IPS DF 6.9 (cell line): ENCODE measurements at regions not wholly inside any gene's neighbourhood (a gene's known extent, or its start where the extent isn't known, plus 50 kb on each side); places are given as distances from the start of the nearest gene placed in this dataset.

Source experiments
- DNase-seq: peaks from one replicate; pipeline ENCODE4 v3.0.0-alpha.2; 2013; ENCODE audit warnings: low read depth, low spot score
- H3K27ac ChIP-seq: one replicate; pipeline ENCODE4 v1.5.1; 2013; ENCODE audit warnings: low read length, control low read depth
- H3K27me3 ChIP-seq: 2 replicates; pipeline ENCODE4 v1.6.1; 2013; ENCODE audit warnings: mild to moderate bottlenecking, low read length; ENCODE audit not compliant: control insufficient read depth, insufficient read depth
- H3K36me3 ChIP-seq: 2 replicates; pipeline ENCODE4 v1.6.1; 2013; ENCODE audit warnings: low read length; ENCODE audit not compliant: control insufficient read depth, insufficient read depth
- H3K4me1 ChIP-seq: 2 replicates; pipeline ENCODE4 v1.6.1; 2013; ENCODE audit warnings: low read length; ENCODE audit not compliant: control insufficient read depth, insufficient read depth
- H3K4me3 ChIP-seq: 2 replicates; pipeline ENCODE4 v1.5.1; 2013; ENCODE audit warnings: mild to moderate bottlenecking, low read length
- H3K9me3 ChIP-seq: 2 replicates; pipeline ENCODE4 v1.6.1; 2013; ENCODE audit warnings: low read length, inconsistent platforms; ENCODE audit not compliant: control insufficient read depth, insufficient read depth
- WGBS: extraction: QIAGEN DNeasy Blood & Tissue Kit; methylation state at CpG from one replicate; pipeline ENCODE4 v1.1.7; 2013; ENCODE audit warnings: mixed read lengths, missing lambda C conversion rate; ENCODE audit not compliant: insufficient read length, insufficient coverage; 5-methylcytosine and 5-hydroxymethylcytosine counted together

DNA sequence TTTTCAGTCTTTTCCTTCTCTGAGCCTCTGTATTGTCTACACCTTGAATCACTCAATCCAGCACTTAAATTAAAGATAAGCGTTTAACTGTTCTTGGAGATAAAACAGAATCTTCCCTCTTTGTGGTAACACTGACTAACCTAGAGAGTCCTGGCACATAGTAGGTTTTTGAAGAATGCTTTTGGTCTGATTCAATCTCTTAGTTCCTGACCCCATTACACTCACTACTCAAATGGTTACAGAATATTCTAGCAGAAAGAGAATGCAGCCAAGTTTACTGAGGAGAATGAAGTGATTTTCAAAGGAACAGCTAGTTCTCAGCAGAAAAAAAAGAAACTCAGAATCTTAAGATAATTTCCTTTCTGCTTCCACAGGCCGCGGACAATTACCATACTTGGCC lies 309.2 kb upstream of the PRMT6 start:
- H3K27ac ChIP-seq = no peak overlapping the region
- H3K27me3 ChIP-seq = no peaks in the 10 kb centered on the region
- no peak for DNase-seq
- peaks cover 4% of the 10 kb centered on the region; the same call in 1 of the 2 replicates for H3K4me1 ChIP-seq
- no CpG with 5 or more reads among the region's 3 CpGs for WGBS
- no peak overlapping the region for H3K4me3 ChIP-seq
- no peaks in the 10 kb centered on the region for H3K36me3 ChIP-seq
- H3K9me3 ChIP-seq = no peaks in the 10 kb centered on the region

DNA sequence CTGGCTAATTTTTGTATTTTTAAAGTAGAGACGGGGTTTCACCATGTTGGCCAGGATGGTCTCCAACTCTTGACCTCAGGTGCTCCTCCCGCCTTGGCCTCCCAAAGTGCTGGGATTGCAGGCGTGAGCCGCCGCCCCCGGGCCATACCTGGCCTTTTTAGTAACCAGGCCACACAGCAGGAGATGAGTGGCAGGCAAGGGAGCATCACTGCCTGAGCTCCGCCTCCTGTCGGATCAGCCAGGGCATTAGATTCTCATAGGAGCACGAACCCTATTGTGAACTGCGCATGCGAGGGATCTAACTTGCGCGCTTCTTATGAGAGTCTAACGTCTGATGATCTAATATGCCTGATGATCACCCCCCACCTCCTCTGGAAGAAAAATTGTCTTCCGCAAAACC lies 308.7 kb upstream of the PRMT6 start:
- Histone ChIP-seq H3K27me3 (no peaks in the 10 kb centered on the region), H3K4me3 (no peak overlapping the region), H3K4me1 (peaks cover 4% of the 10 kb centered on the region; the same call in 1 of the 2 replicates), H3K9me3 (no peaks in the 10 kb centered on the region), H3K27ac (no peak overlapping the region), H3K36me3 (no peaks in the 10 kb centered on the region)
- no CpG with 5 or more reads among the region's 15 CpGs for WGBS
- no peak for DNase-seq

DNA sequence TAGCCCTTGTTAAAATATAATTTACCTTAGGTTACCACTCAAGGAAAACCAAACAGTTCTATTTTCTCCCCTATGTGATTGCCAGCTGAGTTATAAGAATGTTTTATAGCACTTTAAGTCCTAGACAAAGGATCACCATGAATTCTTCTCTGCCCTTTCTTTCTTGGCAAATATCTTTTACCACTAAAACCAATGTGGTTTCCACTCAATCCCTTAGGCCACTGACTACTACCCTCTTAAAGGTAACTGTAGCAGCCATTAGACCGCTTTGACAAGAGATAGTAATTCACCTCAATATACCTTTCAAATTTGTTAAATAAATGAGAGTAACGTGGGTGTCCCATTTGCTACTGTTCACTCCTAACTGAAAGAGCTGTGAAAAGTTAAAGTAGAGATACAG lies 307.9 kb upstream of the PRMT6 start:
- Histone ChIP-seq H3K36me3 (no peaks in the 10 kb centered on the region), H3K9me3 (no peaks in the 10 kb centered on the region)
- no CpG with 5 or more reads among the region's 2 CpGs for WGBS

DNA sequence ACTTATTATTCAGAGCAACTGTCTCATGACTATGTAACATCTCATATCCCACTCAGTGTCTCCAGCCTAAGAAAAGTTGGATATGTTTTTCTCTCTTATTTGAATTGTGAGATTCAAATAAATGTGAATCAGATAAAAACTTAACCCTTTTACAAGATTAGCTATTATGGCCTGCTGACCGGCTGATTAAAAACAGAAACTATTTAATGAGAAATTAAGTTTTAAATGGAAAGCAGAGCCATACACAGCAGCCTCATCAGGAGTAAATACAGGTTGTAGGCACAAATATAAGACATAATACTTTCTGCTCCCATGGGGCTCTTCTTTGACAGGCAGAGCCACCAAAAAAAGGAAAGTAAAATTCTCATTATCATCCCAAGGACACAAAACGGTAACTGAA lies 307.0 kb upstream of the PRMT6 start:
- DNase-seq = no peak
- H3K27ac ChIP-seq = no peak overlapping the region
- H3K36me3 ChIP-seq = no peaks in the 10 kb centered on the region
- WGBS = no CpG with 5 or more reads among the region's 2 CpGs
- H3K27me3 ChIP-seq = no peaks in the 10 kb centered on the region
- H3K4me3 ChIP-seq = no peak overlapping the region
- no peaks in the 10 kb centered on the region for H3K9me3 ChIP-seq
- H3K4me1 ChIP-seq = peaks cover 4% of the 10 kb centered on the region; the same call in 1 of the 2 replicates

More for the DNA sequence above, 307.9 kb upstream of the PRMT6 start:
- Histone ChIP-seq H3K27ac (no peak overlapping the region), H3K4me3 (no peak overlapping the region), H3K27me3 (no peaks in the 10 kb centered on the region), H3K4me1 (peaks cover 4% of the 10 kb centered on the region; the same call in 1 of the 2 replicates)
- DNase-seq = no peak

DNA sequence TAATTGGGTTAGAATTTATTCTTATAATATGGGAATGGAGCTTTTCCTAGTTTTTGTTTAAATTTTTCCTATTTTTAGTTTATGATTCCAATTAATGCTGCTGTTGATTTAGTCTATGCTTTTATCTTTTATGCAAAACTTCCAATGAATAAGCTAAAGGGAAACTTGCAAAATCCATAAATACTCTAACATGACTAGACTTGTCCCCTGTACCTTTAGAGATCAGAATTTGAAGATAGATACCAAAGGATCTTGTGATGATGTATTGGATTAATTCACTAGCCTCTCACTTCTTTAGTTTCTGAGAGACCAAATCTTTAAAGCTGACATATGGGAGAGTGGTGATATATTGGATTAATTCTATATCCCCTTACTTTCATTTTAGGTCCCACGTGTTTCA lies 306.6 kb upstream of the PRMT6 start:
- Histone ChIP-seq H3K4me3 (no peak overlapping the region), H3K36me3 (no peaks in the 10 kb centered on the region)
- WGBS = no CpG with 5 or more reads among the region's 1 CpG

DNA sequence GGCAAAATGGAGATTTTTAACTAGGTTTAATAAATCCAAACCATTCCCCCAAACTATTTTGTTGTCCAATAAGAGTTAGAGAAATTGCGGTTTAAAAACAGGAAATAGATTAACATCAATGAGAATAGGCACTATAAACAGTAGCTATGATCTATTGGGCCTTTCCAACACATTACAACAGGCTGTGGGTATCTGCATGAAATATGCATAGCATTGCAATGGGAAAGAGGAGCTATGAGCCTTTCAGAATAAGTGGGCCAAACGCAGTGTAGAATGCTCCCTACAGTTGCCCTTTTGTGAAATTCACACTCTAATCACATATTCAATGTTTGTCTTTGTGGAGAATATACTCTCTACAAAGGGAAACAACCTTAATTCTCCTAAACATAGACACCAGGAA lies 305.5 kb upstream of the PRMT6 start:
- Histone ChIP-seq H3K9me3 (no peaks in the 10 kb centered on the region), H3K4me3 (no peak overlapping the region), H3K36me3 (no peaks in the 10 kb centered on the region), H3K4me1 (peaks cover 4% of the 10 kb centered on the region; the same call in 1 of the 2 replicates), H3K27me3 (no peaks in the 10 kb centered on the region), H3K27ac (no peak overlapping the region)
- DNase-seq = no peak
- WGBS = no CpG with 5 or more reads among the region's 2 CpGs

More for the DNA sequence above, 306.6 kb upstream of the PRMT6 start:
- H3K4me1 ChIP-seq = peaks cover 4% of the 10 kb centered on the region; the same call in 1 of the 2 replicates
- no peak overlapping the region for H3K27ac ChIP-seq
- no peak for DNase-seq
- no peaks in the 10 kb centered on the region for H3K9me3 ChIP-seq
- H3K27me3 ChIP-seq = no peaks in the 10 kb centered on the region

DNA sequence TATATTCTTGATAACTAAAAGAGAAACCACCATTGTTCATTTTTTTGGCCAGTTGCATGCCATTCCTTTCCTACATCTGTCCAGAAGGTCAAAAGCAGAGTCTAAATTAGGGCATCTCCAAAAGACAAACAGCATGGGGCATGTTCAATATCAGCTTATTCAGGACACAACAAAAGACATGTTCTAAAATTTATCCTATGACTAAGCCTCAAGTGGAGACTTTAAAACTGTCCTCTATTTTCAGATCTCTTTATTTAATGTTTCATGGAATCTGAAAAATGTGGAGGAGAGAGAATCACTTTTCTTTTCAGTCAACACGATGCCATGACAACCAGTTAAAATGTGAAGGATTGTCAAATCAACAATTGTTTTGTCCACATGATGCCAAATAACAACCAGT lies 303.4 kb upstream of the PRMT6 start:
- H3K27me3 ChIP-seq = no peaks in the 10 kb centered on the region
- H3K4me1 ChIP-seq = no peaks in the 10 kb centered on the region
- H3K4me3 ChIP-seq = no peak overlapping the region
- no peaks in the 10 kb centered on the region for H3K36me3 ChIP-seq
- no peaks in the 10 kb centered on the region for H3K9me3 ChIP-seq
- DNase-seq = no peak
- no CpG with 5 or more reads among the region's 1 CpG for WGBS
- H3K27ac ChIP-seq = no peak overlapping the region

DNA sequence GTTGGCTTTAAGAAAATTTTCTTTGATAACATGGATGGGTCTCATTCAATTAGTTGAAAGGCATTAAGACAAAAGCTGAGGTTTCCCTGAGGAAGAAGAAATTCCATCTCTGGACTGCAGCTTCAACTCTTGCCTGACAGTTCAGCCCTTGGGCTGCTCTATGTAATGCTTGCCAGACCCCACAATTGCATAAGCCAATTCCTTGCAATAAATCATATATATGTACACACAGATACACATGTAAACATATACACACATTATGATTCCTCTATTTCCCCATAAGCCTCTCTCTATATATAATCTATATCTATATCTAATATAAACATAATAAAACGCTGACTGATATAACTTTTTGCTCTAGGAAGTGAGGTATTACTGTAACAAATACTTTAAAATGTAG lies 301.5 kb upstream of the PRMT6 start:
- H3K27ac ChIP-seq = no peak overlapping the region
- H3K9me3 ChIP-seq = no peaks in the 10 kb centered on the region
- H3K4me1 ChIP-seq = no peaks in the 10 kb centered on the region
- WGBS = 100% methylated on average over 1 of the region's 1 CpG
- H3K4me3 ChIP-seq = no peak overlapping the region
- H3K27me3 ChIP-seq = no peaks in the 10 kb centered on the region
- no peak for DNase-seq
- H3K36me3 ChIP-seq = no peaks in the 10 kb centered on the region

DNA sequence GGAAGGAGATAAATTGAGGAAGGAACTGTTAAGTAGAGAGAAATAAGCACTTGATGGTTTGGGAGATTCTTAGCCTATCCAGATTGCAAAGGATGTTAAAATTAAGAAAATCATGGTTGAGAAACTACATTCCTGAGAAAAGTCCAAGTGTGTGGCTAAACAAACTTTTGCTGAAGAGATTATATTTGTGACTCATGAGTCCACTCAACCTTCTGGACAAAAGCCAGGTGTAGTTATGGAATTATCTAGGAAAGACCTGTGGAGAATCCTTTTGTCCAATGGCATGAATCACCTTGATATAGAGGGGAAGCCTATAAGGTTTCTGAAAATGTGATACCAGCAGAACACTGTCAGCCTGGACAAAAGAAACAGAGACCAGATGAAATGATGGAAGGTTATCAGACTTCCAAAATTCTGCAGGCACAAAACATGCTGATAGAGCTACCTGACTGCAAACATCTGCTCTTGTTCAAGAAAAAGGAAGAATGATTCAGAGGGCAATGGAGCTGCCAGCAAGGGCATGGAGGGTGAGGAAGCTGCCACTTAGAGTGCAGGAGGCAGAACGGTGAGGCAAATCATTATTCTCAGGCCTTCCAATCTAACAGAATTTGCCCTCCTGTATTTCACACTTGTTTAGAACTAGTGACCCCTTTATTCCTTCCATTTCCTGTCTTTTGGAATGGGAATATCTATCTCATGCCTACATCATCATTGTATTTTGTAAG lies 300.6 kb upstream of the PRMT6 start:
- no peak for DNase-seq

DNA sequence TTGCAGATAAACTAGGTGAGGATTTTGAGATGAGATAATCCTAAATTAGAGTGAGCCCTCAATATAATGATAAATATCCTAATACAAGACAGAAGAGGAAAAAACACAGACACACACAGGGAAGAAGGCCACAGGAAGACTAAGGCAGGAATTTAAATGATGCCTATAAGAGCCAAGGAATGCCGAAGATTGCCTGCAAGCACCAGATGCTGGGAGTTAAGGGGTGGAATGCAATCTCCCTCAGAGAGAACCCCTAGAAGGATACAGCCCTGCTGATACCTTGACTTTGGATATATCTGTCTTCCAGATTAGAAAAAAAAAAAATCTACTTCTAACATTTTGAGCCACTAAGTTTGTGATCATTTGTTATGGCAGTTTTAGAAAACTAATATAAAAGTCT lies 299.7 kb upstream of the PRMT6 start:
- Histone ChIP-seq H3K9me3 (no peaks in the 10 kb centered on the region), H3K4me1 (no peaks in the 10 kb centered on the region), H3K36me3 (no peaks in the 10 kb centered on the region), H3K27ac (no peak overlapping the region), H3K27me3 (no peaks in the 10 kb centered on the region), H3K4me3 (no peak overlapping the region)
- WGBS = no CpG with 5 or more reads among the region's 1 CpG
- no peak for DNase-seq

More for the DNA sequence above, 300.6 kb upstream of the PRMT6 start:
- H3K27me3 ChIP-seq = no peaks in the 10 kb centered on the region
- no peaks in the 10 kb centered on the region for H3K4me1 ChIP-seq
- H3K27ac ChIP-seq = no peak overlapping the region
- no peaks in the 10 kb centered on the region for H3K9me3 ChIP-seq
- H3K36me3 ChIP-seq = no peaks in the 10 kb centered on the region
- no CpG with 5 or more reads among the region's 1 CpG for WGBS
- no peak overlapping the region for H3K4me3 ChIP-seq

DNA sequence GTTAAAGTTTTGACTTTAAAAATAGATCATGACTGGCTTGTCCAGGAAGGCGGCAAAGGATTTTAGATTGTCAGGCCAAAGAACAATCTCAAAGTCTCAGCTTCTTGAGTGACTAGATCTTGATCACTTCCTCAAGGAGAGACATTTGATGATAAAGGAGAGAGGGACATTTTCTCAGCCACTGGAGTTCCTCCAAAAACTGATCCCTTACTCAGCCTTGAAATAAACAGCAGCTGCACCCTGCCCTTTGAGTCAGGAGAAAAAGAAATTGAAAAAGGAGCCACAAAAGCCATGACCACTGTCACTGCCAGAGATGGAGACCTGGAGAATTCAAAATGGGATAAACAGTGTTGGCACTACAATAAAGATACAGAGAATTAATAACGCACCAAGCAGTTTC lies 288.4 kb upstream of the PRMT6 start:
- no peaks in the 10 kb centered on the region for H3K36me3 ChIP-seq
- no peaks in the 10 kb centered on the region for H3K27me3 ChIP-seq
- H3K4me3 ChIP-seq = no peak overlapping the region
- H3K4me1 ChIP-seq = no peaks in the 10 kb centered on the region
- no peak overlapping the region for H3K27ac ChIP-seq
- no peaks in the 10 kb centered on the region for H3K9me3 ChIP-seq
- DNase-seq = no peak
- WGBS = no CpG with 5 or more reads among the region's 2 CpGs
